ENCODE measurements at regions not wholly inside any gene's neighbourhood (a gene's known extent, or its start where the extent isn't known, plus 50 kb on each side); places are given as distances from the start of the nearest gene placed in this dataset.

DNA sequence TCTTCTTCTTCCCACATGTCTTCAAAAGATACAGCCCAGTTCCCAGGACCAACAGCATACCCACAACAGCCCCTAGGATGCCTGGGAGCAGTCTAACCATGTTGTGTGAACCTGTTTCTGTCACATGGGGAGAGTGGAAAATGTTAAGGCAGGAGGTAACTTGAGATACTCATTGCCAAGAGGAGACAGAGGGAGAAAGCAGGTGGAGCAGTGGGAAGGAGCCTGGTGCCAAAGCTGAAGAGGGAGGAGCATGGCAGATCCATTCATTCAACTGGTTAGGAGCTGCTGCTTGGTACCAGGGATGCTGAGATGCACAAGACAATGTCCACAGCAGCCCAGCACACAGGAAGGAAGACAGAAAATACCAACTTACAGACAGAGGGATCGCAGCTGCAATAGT is 149.8 kb upstream of the ETV3 start:
- in situ Hi-C loops (cut with HindIII; ENCODE audit: low pct_unique_long_range_greater_than_20kb, low sequenced_read_pairs), result no loop called here
- no peak for DNase-seq (ENCODE audit: low read depth, low spot score)

DNA sequence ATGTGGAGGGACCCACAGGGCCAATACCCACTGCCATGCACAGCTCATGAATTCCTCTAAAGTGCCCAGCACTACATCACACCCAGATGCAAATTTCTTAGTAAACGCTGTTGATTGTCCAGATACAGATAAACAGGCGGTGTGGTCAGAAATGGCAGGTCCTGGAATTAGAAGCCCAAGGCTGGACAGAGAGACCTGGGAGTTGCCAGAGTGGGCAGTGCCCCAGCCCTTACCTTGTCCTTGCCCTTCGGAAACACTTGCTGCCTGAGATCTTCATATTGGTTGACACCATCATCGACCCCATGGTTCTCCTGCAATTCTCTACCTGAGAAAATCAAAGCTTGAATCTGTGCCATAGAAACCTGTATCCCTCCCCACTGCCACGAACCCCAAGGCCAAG is 149.3 kb upstream of the ETV3 start:
- no peak for DNase-seq (ENCODE audit: low read depth, low spot score)
- in situ Hi-C loops (cut with HindIII; ENCODE audit: low pct_unique_long_range_greater_than_20kb, low sequenced_read_pairs), result no loop called here

DNA sequence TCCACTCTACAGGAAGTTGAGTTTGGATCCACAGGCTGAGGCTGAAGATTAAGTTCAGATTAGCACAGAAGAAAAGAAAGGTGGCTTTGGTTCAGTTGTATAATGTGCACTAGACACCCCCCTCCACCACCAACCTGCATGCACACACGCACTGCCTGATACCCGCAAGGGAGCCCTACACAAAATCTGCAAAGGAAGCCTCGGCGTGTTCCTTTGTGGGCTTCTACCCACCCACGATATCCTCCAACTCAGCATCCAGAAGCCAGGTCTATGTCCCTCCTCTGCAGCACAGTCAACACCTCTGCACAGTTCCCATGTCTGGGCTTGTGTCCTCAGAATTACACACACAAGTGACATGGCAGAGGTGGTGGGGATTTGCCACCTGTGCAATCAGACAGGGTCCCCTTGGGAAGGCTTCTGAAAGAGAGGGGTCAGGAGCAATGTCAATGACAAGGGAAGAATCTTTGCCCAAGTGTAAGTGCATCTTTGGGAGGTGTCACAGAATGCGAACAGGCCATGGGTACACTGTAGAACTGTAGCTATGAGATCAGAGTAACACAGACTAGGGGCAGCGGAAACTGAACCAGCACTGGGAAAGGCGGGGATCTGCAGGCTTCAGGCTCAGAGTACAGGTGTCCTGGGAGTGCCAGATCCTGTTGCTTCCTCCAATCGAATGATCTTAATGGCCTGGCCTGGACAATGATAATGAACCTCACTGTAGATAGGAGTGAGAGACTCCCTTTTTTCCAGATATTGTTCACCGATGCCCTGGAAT is 148.6 kb upstream of the ETV3 start:
- in situ Hi-C loops (cut with HindIII; ENCODE audit: low pct_unique_long_range_greater_than_20kb, low sequenced_read_pairs), result no loop called here
- no peak for DNase-seq (ENCODE audit: low read depth, low spot score)

DNA sequence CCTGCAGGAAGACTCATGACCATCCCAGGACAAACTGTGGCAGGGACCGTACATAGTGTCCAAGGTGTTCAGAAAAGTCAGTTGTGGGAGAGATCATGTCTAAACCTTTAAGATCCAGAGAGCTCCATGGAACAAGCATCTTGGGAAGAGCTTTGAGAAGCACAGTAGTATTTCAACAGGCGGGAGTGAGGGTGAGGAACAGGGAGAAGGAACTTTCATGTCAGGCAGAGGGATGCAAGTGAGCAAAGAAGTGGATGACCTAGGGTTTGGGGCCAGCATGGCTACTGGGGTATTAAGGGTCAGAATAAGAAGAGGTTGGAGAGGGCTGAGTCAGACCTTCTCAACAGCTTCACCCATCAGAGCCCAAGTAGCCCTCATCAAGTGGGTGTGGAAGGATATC is 147.9 kb upstream of the ETV3 start:
- no peak for DNase-seq (ENCODE audit: low read depth, low spot score)
- in situ Hi-C loops (cut with HindIII; ENCODE audit: low pct_unique_long_range_greater_than_20kb, low sequenced_read_pairs), result no loop called here

DNA sequence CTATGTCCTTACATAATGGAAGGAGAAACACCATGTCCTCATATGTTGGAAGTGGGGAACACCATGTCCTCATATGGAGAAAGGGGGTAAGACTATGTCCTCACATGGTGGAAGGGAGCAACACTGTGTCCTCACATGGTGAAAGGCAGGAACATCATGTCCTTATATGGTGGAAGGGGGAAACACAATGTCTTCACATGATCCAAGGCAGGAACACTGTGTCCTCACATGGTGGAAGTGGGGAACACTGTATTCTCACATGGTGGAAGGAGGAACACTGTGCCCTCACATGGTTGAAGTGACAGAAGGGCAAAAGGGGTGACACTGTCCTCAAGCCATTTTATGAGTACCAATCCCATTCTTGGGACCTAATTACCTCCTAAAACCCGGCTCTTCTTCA is 146.3 kb upstream of the ETV3 start:
- in situ Hi-C loops (cut with HindIII; ENCODE audit: low pct_unique_long_range_greater_than_20kb, low sequenced_read_pairs), result no loop called here
- DNase-seq (ENCODE audit: low read depth, low spot score), result no peak

DNA sequence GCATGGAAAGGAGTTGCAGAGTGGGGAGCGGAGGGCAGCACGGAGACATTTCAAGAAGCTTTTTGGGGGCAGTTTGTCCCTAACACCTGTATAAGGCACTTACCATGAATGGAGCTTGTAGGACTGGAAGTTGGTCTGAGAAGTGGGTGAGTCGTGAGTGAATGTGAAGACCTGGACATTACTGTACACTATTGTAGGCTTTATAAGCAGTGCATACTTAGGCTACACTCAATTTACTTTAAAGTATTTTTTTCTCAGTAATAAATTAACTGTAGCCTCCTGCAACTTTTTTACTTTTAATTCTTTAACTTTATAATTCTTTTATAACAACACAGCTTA is 141.6 kb upstream of the ETV3 start:
- in situ Hi-C loops (cut with HindIII; ENCODE audit: low pct_unique_long_range_greater_than_20kb, low sequenced_read_pairs), result no loop called here
- DNase-seq (ENCODE audit: low read depth, low spot score), result no peak

DNA sequence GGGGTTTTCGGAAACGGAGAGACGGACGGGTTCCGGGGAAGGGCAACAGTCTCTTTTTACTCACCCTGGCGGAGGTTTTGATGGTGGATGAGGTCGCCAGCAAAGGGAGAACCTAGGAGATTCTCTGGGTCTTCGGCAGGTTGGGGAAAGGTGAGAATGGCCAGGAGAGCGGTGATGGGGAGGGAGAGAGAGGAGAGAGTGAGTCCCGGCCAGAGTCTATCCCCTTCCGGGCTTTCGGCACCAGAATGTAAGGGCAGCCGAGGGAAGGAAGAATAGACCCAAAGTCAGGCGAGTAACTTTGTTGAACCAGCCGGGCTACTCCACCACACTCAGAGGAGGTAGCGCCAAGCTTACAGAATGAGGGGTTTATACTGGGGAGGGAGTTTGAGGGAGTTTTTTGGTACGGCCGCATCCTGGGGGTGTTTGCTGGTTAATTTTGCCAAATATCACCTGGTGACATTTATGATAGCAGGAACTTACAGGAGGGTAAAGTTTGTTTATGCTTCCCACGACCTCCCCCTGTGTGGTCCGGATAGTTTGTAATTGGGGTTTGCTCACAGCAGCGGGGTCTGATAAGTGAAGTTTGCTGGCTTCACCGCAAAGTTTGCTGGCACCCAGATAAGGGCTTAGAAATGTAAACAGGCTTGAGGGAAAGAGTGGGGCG is 141.1 kb upstream of the ETV3 start:
- in situ Hi-C loops (cut with HindIII; ENCODE audit: low pct_unique_long_range_greater_than_20kb, low sequenced_read_pairs), result no loop called here
- DNase-seq (ENCODE audit: low read depth, low spot score), result no peak

DNA sequence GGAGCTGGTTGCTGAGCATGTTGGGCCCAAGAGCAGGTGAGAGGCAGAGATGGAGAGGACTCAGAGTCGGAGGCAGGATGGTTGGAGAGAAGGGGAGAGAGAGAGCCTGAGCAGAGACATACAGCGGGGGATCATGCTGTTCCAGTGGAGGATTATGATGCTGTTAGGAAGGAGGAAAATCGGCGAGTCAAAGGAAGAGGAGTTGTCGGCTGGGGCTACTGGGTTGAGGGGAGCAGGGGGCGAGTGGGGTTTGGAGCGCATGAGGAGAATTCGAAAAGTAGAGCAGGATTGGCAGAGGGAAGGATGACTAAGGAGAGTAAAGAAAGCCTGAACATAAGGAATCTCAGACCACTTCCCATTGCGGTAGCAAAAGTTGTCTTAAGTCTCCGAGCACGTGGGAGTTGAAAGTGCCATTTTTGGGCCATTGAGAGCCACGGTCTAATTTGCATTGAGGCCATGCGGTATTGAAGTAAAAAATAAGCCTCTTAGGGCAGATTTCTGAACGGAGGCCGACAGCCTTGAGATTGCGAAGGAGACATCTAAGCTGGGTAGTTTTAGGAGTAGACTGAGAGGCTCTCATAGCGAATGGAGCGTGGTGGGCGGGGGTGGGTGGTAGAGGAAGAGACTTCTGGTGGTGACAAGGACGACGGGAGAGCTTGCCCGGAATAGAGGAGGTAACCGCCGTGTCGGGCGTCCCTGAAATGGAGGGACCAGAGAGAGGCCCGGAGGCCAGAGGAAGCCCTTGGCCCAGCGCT is 140.4 kb upstream of the ETV3 start:
- no peak for DNase-seq (ENCODE audit: low read depth, low spot score)
- in situ Hi-C loops (cut with HindIII; ENCODE audit: low pct_unique_long_range_greater_than_20kb, low sequenced_read_pairs), result no loop called here

DNA sequence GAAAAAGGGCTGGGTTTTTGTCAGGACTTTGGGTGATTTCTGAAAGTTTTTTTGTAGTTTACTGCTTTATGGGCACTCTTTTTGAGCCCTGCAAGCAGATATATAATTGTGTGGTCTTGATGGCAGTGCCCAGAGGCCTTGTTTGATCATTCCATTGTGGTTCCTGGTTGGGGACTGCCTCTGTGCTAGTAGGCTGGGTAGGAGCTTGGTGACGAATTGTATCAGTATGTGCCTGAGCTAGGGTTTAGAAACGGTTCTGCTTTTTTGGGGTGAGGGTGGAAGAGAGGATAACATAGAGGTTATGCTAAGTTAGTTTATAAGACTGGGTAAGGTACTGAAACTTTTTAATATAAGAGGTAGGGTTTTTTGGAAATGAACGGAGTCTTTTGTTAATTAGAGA is 139.7 kb upstream of the ETV3 start:
- DNase-seq (ENCODE audit: low read depth, low spot score), result no peak
- in situ Hi-C loops (cut with HindIII; ENCODE audit: low pct_unique_long_range_greater_than_20kb, low sequenced_read_pairs), result no loop called here

DNA sequence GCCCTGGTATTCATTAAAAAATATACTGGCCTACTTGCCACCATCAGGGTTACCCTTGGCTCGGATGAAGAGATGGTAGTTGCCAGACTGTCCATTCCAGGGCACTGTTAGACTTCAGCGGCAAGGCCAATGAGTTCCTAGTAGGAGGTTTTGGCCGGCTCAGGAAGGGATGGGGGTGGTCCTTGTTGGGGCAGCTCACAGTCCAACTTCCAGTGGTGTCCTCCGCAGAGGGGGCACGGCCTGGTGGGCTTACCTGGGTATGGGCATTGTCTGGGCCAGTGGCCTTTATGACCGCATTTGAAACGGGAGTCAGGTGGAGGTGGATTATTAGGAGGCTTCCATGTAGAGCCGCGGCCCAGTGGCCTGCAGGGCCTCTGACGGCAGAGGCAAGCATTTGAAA is 139.1 kb upstream of the ETV3 start:
- in situ Hi-C loops (cut with HindIII; ENCODE audit: low pct_unique_long_range_greater_than_20kb, low sequenced_read_pairs), result no loop called here

DNA sequence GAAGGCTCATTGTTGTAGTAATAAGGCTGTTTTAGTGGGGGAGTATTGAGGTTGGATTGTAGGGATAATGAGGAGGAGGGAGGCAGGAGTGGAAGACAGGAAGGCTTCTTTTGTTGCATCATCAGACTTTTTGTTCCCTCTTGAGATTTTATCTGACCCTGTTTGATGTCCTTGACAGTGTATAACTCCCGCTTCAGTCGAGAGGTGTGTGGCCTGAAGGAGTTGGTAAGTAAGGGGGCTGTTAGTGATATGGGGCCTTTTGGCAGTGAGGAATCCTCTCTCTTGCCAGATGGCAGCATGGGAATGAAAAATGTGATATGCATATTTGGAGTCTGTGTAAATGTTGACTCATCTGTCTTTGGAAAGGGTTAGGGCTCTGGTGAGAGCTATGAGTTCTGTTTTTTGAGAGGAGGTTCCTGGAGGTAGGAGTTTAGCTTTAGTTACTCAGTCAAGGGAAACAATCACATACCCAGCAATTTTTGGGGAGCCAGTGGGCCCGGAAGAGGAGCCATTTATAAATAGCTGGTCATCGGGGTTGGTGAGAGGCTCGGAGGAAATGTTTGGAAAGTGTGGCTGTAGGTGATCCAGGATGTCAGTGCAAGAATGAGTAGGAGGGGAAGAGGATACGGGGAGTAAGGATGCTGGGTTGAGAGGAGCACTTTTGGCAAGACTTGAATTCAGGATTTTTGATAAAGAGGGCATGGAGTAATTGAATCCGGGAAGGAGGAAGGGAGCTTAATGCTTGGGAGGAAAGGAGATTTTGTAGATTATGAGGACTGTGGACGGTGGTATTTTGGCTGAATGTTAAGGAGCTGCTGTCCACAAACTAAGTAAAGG is 136.7 kb upstream of the ETV3 start:
- DNase-seq (ENCODE audit: low read depth, low spot score), result no peak
- in situ Hi-C loops (cut with HindIII; ENCODE audit: low pct_unique_long_range_greater_than_20kb, low sequenced_read_pairs), result no loop called here

More for the DNA sequence above, 139.1 kb upstream of the ETV3 start:
- DNase-seq (ENCODE audit: low read depth, low spot score), result no peak

DNA sequence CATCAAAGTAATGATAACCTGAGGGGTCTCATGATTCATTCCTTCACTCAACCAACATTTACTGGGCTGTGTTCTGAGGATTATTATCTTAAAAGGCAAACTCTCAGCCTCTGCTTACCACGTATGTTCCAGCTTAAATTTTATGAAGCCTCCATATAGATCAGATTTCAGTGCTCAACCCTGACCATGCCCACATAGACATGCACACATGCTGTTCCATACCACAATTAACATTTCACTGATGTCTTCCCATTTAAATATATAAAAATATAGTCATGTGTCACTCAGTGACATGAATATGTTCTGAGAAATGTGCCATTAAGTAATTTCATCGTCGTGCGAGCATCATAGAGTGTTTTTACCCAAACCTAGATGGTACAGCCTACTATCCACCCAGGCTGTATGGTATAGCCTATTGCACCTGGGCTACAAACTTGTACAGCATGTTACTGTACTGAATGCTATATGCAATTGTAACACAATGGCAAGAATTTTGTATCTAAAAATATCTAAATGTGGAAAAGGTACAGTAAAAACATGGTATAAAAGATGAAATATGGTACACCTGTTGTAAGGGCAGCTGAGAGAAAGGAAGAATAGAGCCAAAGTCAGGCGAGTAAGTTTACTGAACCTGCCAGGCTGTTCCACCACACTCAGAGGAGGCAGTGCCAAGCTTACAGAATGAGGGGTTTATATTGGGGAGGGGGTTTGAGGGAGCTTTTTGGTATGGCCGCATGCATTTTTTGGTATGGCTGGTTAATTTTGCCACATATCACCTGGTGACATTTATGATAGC is 134.7 kb upstream of the ETV3 start:
- no peak for DNase-seq (ENCODE audit: low read depth, low spot score)
- in situ Hi-C loops (cut with HindIII; ENCODE audit: low pct_unique_long_range_greater_than_20kb, low sequenced_read_pairs), result no loop called here

DNA sequence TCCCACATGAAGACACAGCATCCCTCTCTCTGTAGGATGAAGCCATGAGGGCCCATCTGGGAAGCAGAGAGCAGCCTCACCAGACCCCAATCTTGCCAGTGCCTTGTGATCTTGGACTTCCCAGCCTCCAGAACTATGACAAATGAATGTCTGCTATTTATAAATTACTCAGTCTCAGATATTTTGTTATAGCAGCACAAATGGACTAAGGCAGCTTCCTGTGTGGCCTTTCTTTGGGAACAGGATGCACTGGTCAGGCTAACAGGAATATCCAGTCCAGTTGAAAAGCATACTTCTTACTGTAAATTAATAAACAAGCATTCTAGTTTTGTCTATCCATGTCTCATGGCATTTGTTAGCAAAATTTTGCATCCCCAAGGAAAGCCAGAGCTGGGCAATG is 134.1 kb upstream of the ETV3 start:
- in situ Hi-C loops (cut with HindIII; ENCODE audit: low pct_unique_long_range_greater_than_20kb, low sequenced_read_pairs), result no loop called here
- no peak for DNase-seq (ENCODE audit: low read depth, low spot score)

DNA sequence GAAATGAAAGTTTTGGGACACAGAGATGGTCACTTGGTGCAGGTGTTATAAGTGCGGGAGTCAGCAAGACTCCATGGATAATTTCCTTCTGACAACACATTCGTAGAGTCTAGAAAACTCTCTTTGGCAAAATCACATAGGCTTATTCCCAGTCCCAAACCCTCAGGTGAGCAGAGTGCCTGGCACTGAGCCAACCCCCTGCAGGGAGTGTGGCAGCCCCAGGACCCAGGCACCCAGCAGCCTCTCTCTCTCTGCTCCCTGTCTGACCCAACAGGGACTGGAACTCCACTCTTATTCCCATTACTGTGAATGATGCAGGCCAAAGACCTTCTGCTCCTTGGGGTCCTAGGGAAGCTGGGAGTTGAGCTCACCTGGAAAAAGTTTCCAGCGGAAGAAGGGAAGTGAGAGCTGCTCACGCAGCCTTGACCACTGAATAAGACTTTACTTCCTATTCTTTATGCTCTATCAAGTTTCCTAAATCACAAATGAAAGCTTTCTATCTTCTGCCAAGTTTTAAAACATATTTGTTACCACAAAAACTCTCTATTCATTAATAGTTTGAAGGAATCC is 132.6 kb upstream of the ETV3 start:
- no peak for DNase-seq (ENCODE audit: low read depth, low spot score)
- in situ Hi-C loops (cut with HindIII; ENCODE audit: low pct_unique_long_range_greater_than_20kb, low sequenced_read_pairs), result no loop called here

DNA sequence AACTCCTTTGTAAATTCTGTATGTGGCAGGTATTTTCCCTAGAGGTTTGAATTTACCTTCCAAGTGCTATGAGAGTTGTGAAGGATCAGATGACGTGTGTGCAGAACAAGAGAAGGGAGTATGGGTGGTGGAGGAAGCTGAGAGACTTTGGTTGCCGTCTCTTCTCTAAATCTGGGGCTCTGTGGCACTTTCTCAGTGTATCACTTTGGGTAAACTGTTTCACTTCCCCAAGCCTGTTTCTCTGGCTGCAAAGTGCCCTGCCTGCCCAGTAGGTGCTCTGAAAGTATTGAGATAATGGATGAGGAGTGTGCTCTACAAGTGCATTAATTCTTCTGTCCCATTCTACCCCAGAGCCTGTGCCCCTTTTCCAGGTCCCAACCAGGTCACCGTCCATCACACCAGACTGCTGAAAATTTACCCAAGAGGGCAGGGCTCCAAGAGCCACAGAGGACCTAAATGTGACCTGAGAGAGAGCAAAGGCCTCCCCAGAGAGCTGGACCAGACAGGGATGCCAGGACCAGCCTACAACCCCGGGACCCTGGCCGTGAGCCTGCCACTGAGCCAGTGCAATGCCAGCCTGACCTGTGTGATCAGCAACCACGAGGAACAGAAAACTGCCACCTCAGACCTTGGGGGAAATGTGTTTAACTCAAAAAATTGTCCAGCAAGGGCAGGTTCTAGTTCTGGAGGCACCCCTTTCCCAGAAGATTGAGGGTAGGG is 131.6 kb upstream of the ETV3 start:
- DNase-seq (ENCODE audit: low read depth, low spot score), result no peak
- in situ Hi-C loops (cut with HindIII; ENCODE audit: low pct_unique_long_range_greater_than_20kb, low sequenced_read_pairs), result no loop called here

DNA sequence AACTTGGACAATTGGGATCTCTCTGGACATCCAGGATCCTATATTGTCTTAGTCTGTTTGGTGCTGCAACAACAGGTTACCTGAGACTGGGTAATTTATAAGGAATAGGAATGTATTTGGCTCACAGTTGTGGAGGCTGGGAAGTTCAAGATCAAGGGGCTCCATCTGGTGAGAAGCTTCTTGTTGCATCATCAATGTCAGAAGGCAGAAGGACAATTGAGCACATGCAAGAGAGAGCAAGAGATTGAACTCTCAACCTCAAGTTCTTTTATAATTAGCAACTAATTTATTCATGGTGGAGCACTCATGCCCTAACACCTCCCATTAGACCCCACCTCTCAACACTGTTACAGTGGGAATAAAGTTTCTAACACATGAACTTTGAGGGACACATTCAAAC is 124.7 kb upstream of the ETV3 start:
- no peak for DNase-seq (ENCODE audit: low read depth, low spot score)
- in situ Hi-C loops (cut with HindIII; ENCODE audit: low pct_unique_long_range_greater_than_20kb, low sequenced_read_pairs), result no loop called here

DNA sequence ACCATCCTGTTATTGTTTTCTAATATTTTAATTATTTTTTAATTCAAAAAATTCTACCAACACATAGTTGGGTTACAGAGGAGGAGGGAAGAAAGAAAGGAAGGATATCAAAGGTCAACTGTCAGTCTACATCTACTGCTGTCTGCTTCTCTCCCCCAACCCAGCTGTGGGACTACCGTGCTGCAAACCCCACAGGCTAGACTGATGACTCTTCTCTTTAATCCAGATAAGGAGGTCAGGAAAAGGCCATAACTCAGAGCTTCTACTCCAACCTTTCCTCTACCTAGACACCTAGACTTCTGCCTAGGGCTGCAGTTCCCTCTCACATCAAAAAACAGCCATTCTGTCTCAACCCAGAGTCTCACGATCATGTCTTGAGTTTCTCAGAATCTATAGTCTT is 124.2 kb upstream of the ETV3 start:
- DNase-seq (ENCODE audit: low read depth, low spot score), result no peak
- in situ Hi-C loops (cut with HindIII; ENCODE audit: low pct_unique_long_range_greater_than_20kb, low sequenced_read_pairs), result no loop called here
